ENCODE measurements at regions not wholly inside any gene's neighbourhood (a gene's known extent, or its start where the extent isn't known, plus 50 kb on each side); places are given as distances from the start of the nearest gene placed in this dataset.

DNA sequence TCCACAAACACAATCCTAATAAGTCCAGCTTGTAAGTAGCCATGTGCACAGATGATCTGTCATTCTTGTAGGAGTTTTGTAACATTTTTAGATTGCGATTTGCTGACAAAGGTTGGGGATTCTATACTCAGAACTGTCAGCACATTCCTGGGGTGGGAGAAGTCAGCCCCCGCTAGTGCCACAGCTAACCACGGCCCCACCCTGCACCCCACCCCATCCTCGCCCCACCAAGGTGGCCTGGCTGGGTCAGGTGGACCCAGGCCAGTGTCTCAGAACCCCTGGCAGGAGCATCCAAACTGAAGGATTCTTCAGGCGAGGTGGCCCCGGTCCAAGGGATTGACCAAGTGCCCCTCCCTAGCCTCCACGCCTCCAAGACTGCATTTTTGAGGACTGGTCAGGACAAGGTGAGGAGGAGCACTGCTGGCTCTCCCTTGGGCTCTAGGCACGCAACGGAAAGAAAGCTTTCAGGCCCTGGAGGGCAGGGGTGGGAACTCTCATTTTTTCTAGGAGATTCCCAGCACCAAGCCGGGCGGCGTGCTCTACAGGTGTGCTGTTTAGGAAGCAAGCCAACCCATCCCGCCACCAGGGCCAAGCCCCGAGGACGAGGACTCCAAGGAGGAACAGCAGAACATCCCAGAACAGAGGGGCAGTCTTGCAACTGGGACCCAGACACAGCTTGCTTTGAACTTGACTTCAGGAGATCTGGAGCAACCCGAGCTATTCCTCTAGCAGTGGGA lies 172.8 kb downstream of the BCL11B start:
- TF ChIP-seq CTCF (IDR thresholded peaks at IDR 0.05; ENCODE audit: poor library complexity) (no peak), EZH2 (IDR thresholded peaks at IDR 0.05; ENCODE audit: borderline replicate concordance) (no peak)
